NB4 (cell line): ENCODE measurements at regions not wholly inside any gene's neighbourhood (a gene's known extent, or its start where the extent isn't known, plus 50 kb on each side); places are given as distances from the start of the nearest gene placed in this dataset.

Source experiments
- CTCF ChIP-seq: IDR thresholded peaks from one replicate; pipeline ENCODE4 v1.5.1; 2012; ENCODE audit warnings: low read depth, low read length
- MAX ChIP-seq: IDR thresholded peaks from 2 replicates; pipeline ENCODE4 v1.6.1; 2011; ENCODE audit warnings: low read depth, low read length
- POLR2A ChIP-seq: IDR thresholded peaks from 2 replicates; pipeline ENCODE4 v1.6.1; 2011; ENCODE audit warnings: mild to moderate bottlenecking; ENCODE audit not compliant: insufficient read length; ENCODE audit errors: extremely low read depth

- TF ChIP-seq CTCF (no peak), POLR2A (no peak), MAX (no peak)
Measured at GRCh38 chr13:61852116-61852619, 436.5 kb upstream of the PCDH20 start.
